Ascending aorta (tissue), 2 donors: ENCODE measurements at regions not wholly inside any gene's neighbourhood (a gene's known extent, or its start where the extent isn't known, plus 50 kb on each side); places are given as distances from the start of the nearest gene placed in this dataset.

ENCODE experiments used
- DNase-seq, 2 donors: peaks; one replicate each; pipeline ENCODE4 v3.0.0-alpha.2; 2019; ENCODE audit warnings: low spot score in 2 of 2
- H3K27ac ChIP-seq, 2 donors: fragments of 200-600 bp; sonication (generic); one replicate each; pipeline ENCODE4 v1.5.1; 2016 to 2017; ENCODE audit warnings: mild to moderate bottlenecking in 1 of 2
- H3K27me3 ChIP-seq: fragments of 200-600 bp; sonication (generic); one replicate; pipeline ENCODE4 v1.5.1; 2017
- H3K36me3 ChIP-seq, 2 donors: fragments of 200-600 bp; sonication (generic); one replicate each; pipeline ENCODE4 v1.5.1; 2016
- H3K4me1 ChIP-seq, 2 donors: fragments of 200-600 bp; sonication (generic); one replicate each; pipeline ENCODE4 v1.5.1; 2016 to 2017; ENCODE audit warnings: mild to moderate bottlenecking in 1 of 2
- H3K4me3 ChIP-seq, 2 donors: fragments of 200-600 bp; sonication (generic); one replicate each; pipeline ENCODE4 v1.5.1; 2016 to 2017; ENCODE audit warnings: mild to moderate bottlenecking in 1 of 2
- H3K9me3 ChIP-seq, 2 donors: fragments of 200-600 bp; sonication (generic); one replicate each; pipeline ENCODE4 v1.5.1; 2016
- CTCF ChIP-seq, 3 experiments: fragments of 200-600 bp in 2 of 3; fragments of 450-650 bp in 1 of 3; sonication (generic) in 2 of 3; IDR thresholded peaks; one replicate each; pipeline ENCODE4 v1.5.1; 2016 to 2019; ENCODE audit warnings: antibody characterized with exemption in 3 of 3, mild to moderate bottlenecking in 1 of 3, moderate library complexity in 1 of 3
- intact Hi-C: fragments of 100-400 bp; cut with DNase I; formaldehyde crosslinking; loops from one replicate; pipeline ENCODE4 v1.15.1; 2023

GRCh38 chr4:155017426-155017825 is 191.0 kb upstream of the NPY2R start:
- TF ChIP-seq CTCF (IDR thresholded peaks at IDR 0.05) = no peak
- Histone ChIP-seq H3K36me3 (no peaks in the 10 kb centered on the region), H3K4me1 (no peaks in the 10 kb centered on the region), H3K27me3 (no peaks in the 10 kb centered on the region), H3K27ac (no peak overlapping the region), H3K4me3 (no peak overlapping the region), H3K9me3 (no peaks in the 10 kb centered on the region)
- intact Hi-C loops = no loop called here
- DNase-seq = no peak

GRCh38 chr4:155025762-155026457 is 182.5 kb upstream of the NPY2R start:
- Histone ChIP-seq H3K9me3 (no peaks in the 10 kb centered on the region), H3K27ac (no peak overlapping the region), H3K27me3 (no peaks in the 10 kb centered on the region), H3K4me3 (no peak overlapping the region), H3K36me3 (no peaks in the 10 kb centered on the region), H3K4me1 (no peaks in the 10 kb centered on the region)
- intact Hi-C loops = no loop called here
- TF ChIP-seq CTCF (IDR thresholded peaks at IDR 0.05) = peak in 2 of 3 experiments; percentile 22 to 37
- no peak for DNase-seq

GRCh38 chr4:155026715-155027114 is 181.7 kb upstream of the NPY2R start:
- intact Hi-C loops = no loop called here
- Histone ChIP-seq H3K4me1 (no peaks in the 10 kb centered on the region), H3K36me3 (no peaks in the 10 kb centered on the region), H3K27me3 (no peaks in the 10 kb centered on the region), H3K4me3 (no peak overlapping the region), H3K27ac (no peak overlapping the region), H3K9me3 (no peaks in the 10 kb centered on the region)
- no peak for TF ChIP-seq CTCF (IDR thresholded peaks at IDR 0.05)
- DNase-seq = no peak

GRCh38 chr4:155032521-155033229 is 175.8 kb upstream of the NPY2R start:
- H3K27ac ChIP-seq = no peak overlapping the region
- intact Hi-C loops = no loop called here
- no peak for TF ChIP-seq CTCF (IDR thresholded peaks at IDR 0.05)
- no peaks in the 10 kb centered on the region for H3K36me3 ChIP-seq
- no peaks in the 10 kb centered on the region for H3K9me3 ChIP-seq
- no peak for DNase-seq
- no peaks in the 10 kb centered on the region for H3K27me3 ChIP-seq
- H3K4me1 ChIP-seq = no peaks in the 10 kb centered on the region
- no peak overlapping the region for H3K4me3 ChIP-seq

GRCh38 chr4:155033604-155034003 is 174.8 kb upstream of the NPY2R start:
- intact Hi-C loops = no loop called here
- H3K36me3 ChIP-seq = no peaks in the 10 kb centered on the region

More at GRCh38 chr4:155033604-155034003, 174.8 kb upstream of the NPY2R start:
- Histone ChIP-seq H3K27me3 (no peaks in the 10 kb centered on the region), H3K9me3 (no peaks in the 10 kb centered on the region), H3K4me1 (no peaks in the 10 kb centered on the region), H3K4me3 (no peak overlapping the region), H3K27ac (no peak overlapping the region)
- no peak for TF ChIP-seq CTCF (IDR thresholded peaks at IDR 0.05)
- DNase-seq = no peak
